Immature natural killer cell (primary cell): ENCODE measurements at regions not wholly inside any gene's neighbourhood (a gene's known extent, or its start where the extent isn't known, plus 50 kb on each side); places are given as distances from the start of the nearest gene placed in this dataset.

Source experiments
- DNase-seq, 3 donors: peaks; one replicate each; pipeline ENCODE4 v3.0.0; 2022; ENCODE audit warnings: mixed read lengths in 1 of 3
- H3K27ac Mint-ChIP-seq, 6 donors: one replicate each; pipeline ENCODE4 v1.8.0; 2020; ENCODE audit warnings: mixed read lengths in 6 of 6, mild to moderate bottlenecking in 5 of 6, inconsistent platforms in 4 of 6, moderate library complexity in 3 of 6
- H3K27me3 Mint-ChIP-seq, 3 donors: one replicate each; pipeline ENCODE4 v1.8.0; 2020 to 2021; ENCODE audit warnings: low read depth in 3 of 3, mild to moderate bottlenecking in 3 of 3, mixed read lengths in 3 of 3, moderate library complexity in 3 of 3, inconsistent platforms in 1 of 3
- H3K36me3 Mint-ChIP-seq, 3 donors: one replicate each; pipeline ENCODE4 v1.8.0; 2020; ENCODE audit warnings: mixed read lengths in 3 of 3, inconsistent platforms in 2 of 3, mild to moderate bottlenecking in 2 of 3
- H3K4me1 Mint-ChIP-seq, 2 donors: one replicate each; pipeline ENCODE4 v1.8.0; 2020; ENCODE audit warnings: inconsistent platforms in 2 of 2, mild to moderate bottlenecking in 2 of 2, mixed read lengths in 2 of 2, moderate library complexity in 1 of 2
- H3K4me3 Mint-ChIP-seq, 5 donors: one replicate each; pipeline ENCODE4 v1.8.0; 2020; ENCODE audit warnings: mild to moderate bottlenecking in 5 of 5, mixed read lengths in 5 of 5, inconsistent platforms in 3 of 5, moderate library complexity in 3 of 5
- H3K9me3 Mint-ChIP-seq, 6 donors: one replicate each; pipeline ENCODE4 v1.8.0; 2020; ENCODE audit warnings: mild to moderate bottlenecking in 6 of 6, mixed read lengths in 6 of 6, inconsistent platforms in 4 of 6, moderate library complexity in 3 of 6

GRCh38 chr4:33873791-33874190 is 2370.5 kb downstream of the ARAP2 start:
- peaks cover 0 to 2% (median 2%) of the 10 kb centered on the region in 3 donors for H3K27me3 Mint-ChIP-seq
- no peak overlapping the region for H3K27ac Mint-ChIP-seq
- H3K36me3 Mint-ChIP-seq = no peaks in the 10 kb centered on the region
- DNase-seq = no peak
- H3K9me3 Mint-ChIP-seq = peaks cover 8 to 54% (median 41%) of the 10 kb centered on the region in 6 donors
- H3K4me3 Mint-ChIP-seq = no peak overlapping the region
- H3K4me1 Mint-ChIP-seq = no peaks in the 10 kb centered on the region

DNA sequence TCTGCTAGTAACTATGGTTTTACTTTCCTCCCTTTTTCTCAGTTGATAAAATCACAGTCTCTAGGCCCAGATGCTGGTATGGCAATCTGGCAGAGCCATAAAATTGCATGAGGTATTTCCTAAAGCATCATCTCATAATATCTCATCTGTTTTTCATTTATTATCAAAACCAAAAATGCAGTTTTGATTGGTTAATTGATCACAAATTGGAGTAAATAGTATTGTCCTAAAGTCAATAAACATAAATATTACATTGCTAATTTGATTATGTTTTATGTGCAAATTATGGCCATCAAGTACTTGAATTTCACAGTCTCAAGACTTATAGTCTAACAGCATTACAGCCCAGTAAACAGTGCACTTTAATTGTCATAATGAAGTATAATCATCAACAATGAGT is 2365.6 kb downstream of the ARAP2 start:
- H3K9me3 Mint-ChIP-seq = peaks cover 9 to 68% (median 34%) of the 10 kb centered on the region in 6 donors
- DNase-seq = no peak
- H3K27me3 Mint-ChIP-seq = peaks cover 0 to 2% (median 2%) of the 10 kb centered on the region in 3 donors
- no peak overlapping the region for H3K27ac Mint-ChIP-seq
- no peaks in the 10 kb centered on the region for H3K36me3 Mint-ChIP-seq
- no peaks in the 10 kb centered on the region for H3K4me1 Mint-ChIP-seq
- H3K4me3 Mint-ChIP-seq = no peak overlapping the region

- Mint-ChIP-seq H3K9me3 (peaks cover 9 to 65% (median 32%) of the 10 kb centered on the region in 6 donors), H3K4me3 (no peak overlapping the region), H3K27ac (no peak overlapping the region), H3K4me1 (no peaks in the 10 kb centered on the region), H3K36me3 (no peaks in the 10 kb centered on the region), H3K27me3 (no peaks in the 10 kb centered on the region)
- DNase-seq = no peak
Measured at GRCh38 chr4:33881176-33881575, 2363.1 kb downstream of the ARAP2 start.

DNA sequence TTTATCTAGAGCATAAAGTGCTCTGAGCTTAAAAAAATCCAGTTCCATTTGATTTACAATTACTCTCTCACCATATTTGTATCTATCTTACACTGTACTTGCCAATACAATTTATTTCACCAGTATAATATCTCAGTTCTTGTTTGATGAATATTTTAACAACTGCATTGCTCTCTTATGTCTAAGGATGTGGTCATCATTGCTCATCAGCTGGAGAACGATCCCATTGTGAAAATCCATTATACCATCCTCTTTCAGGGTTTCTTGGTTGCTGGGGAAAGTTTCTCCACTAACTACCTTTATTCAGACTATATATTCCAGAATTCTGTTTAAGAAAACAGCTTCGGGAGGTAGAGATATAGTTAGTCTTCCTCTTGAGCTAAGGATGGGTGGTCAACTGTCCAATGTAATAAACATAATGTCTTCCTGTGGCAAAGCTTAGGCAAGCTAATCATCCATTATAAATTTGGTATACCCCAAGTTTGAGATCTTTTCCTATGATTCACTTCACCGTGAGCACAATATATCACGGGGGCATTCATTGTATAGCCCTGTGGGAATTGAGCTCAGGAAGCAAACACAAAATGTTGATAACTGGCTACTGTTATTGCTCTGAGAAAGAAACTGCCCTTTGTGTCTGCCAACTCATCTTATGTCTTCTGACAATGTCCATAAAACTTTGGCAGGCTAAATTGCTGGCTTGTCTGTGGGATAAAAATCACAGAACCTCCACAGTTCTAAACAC is 2361.9 kb downstream of the ARAP2 start:
- Mint-ChIP-seq H3K9me3 (peaks cover 9 to 53% (median 33%) of the 10 kb centered on the region in 6 donors), H3K27me3 (no peaks in the 10 kb centered on the region), H3K4me3 (no peak overlapping the region), H3K36me3 (no peaks in the 10 kb centered on the region), H3K4me1 (no peaks in the 10 kb centered on the region), H3K27ac (no peak overlapping the region)
- DNase-seq = no peak

- Mint-ChIP-seq H3K27ac (no peak overlapping the region), H3K4me1 (no peaks in the 10 kb centered on the region), H3K36me3 (no peaks in the 10 kb centered on the region), H3K9me3 (peaks cover 9 to 51% (median 36%) of the 10 kb centered on the region in 6 donors), H3K27me3 (no peaks in the 10 kb centered on the region), H3K4me3 (no peak overlapping the region)
- no peak for DNase-seq
Measured at GRCh38 chr4:33883111-33883510, 2361.2 kb downstream of the ARAP2 start.

GRCh38 chr4:33886356-33886755 is 2358.0 kb downstream of the ARAP2 start:
- Mint-ChIP-seq H3K27me3 (no peaks in the 10 kb centered on the region), H3K36me3 (no peaks in the 10 kb centered on the region), H3K9me3 (peaks cover 6 to 46% (median 26%) of the 10 kb centered on the region in 6 donors), H3K27ac (no peak overlapping the region), H3K4me3 (no peak overlapping the region), H3K4me1 (no peaks in the 10 kb centered on the region)
- no peak for DNase-seq

DNA sequence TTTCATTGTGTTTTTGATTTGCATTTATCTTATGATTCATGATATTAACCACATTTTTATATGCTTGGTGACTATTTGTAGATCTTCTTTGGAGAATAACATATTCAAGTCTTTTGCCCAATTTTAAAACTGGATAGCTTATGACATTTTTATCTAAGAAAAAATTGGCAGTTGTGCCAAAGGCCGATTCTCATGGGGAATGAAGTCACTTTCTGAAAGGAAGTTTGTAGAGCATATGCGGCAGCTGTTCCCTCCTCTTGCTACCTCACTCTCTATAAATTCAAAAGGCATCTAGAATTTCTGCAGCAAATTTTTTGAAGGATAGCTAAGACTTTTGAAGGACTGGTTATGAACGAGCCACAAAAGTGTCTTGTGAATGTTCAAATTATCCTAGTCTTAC is 2353.5 kb downstream of the ARAP2 start:
- Mint-ChIP-seq H3K27ac (no peak overlapping the region), H3K4me3 (no peak overlapping the region), H3K27me3 (no peaks in the 10 kb centered on the region), H3K4me1 (no peaks in the 10 kb centered on the region), H3K9me3 (peaks cover 7 to 40% (median 30%) of the 10 kb centered on the region in 6 donors), H3K36me3 (no peaks in the 10 kb centered on the region)
- DNase-seq = no peak

- H3K27ac Mint-ChIP-seq = no peak overlapping the region
- peaks cover 9 to 43% (median 18%) of the 10 kb centered on the region in 6 donors for H3K9me3 Mint-ChIP-seq
Measured at GRCh38 chr4:33911959-33912358, 2332.4 kb downstream of the ARAP2 start.

DNA sequence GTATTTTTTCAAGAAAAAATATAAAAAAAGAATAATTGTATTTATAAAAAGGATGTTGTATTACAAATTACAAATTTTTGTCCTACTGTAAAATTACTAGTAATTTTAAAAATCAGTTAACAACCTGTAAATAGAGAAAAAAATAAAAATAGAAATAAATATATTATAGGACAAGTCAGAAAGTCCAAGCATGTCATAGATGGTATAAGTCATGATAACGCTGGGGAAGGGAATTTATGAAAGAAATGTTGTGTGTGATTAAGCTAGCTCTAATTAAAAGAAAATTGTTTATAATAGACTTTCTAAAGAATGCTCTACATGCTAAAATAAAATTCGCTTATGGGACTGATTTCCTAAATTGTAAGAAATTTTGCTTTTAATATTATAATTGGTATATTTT is 2329.9 kb downstream of the ARAP2 start:
- no peaks in the 10 kb centered on the region for H3K4me1 Mint-ChIP-seq

More at GRCh38 chr4:33911959-33912358, 2332.4 kb downstream of the ARAP2 start:
- Mint-ChIP-seq H3K4me1 (no peaks in the 10 kb centered on the region), H3K4me3 (no peak overlapping the region), H3K27me3 (no peaks in the 10 kb centered on the region), H3K36me3 (peaks cover 0 to 3% (median 0%) of the 10 kb centered on the region in 3 donors)
- DNase-seq = no peak

GRCh38 chr4:33923469-33923868 is 2320.8 kb downstream of the ARAP2 start:
- no peaks in the 10 kb centered on the region for H3K36me3 Mint-ChIP-seq
- no peak for DNase-seq
- H3K4me3 Mint-ChIP-seq = no peak overlapping the region
- no peaks in the 10 kb centered on the region for H3K4me1 Mint-ChIP-seq
- H3K27me3 Mint-ChIP-seq = no peaks in the 10 kb centered on the region
- H3K9me3 Mint-ChIP-seq = peaks cover 7 to 34% (median 16%) of the 10 kb centered on the region in 6 donors
- no peak overlapping the region for H3K27ac Mint-ChIP-seq

More for the DNA sequence above, 2329.9 kb downstream of the ARAP2 start:
- DNase-seq = no peak
- peaks cover 6 to 42% (median 17%) of the 10 kb centered on the region in 6 donors for H3K9me3 Mint-ChIP-seq
- no peaks in the 10 kb centered on the region for H3K27me3 Mint-ChIP-seq
- no peak overlapping the region for H3K27ac Mint-ChIP-seq
- no peaks in the 10 kb centered on the region for H3K36me3 Mint-ChIP-seq
- no peak overlapping the region for H3K4me3 Mint-ChIP-seq

DNA sequence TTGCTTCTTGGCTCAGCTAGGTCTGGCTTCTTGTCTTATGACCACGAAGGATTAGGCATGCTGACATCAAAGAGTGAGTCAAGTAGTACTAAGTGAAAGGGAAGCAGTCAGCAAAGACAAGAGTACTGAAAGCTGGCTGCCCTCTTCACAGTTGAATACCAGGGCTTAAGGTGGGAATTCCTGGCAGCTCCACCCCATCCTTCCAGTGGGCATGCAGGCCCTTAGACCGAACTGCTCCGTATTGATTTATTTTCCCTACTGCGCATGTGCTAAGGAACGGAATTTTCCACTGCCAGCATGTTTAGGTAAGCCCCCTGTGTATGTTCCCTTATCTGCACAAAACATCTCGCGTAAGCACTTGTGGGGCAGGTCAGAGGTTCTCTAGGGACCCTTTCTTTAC is 2320.1 kb downstream of the ARAP2 start:
- Mint-ChIP-seq H3K4me1 (no peaks in the 10 kb centered on the region), H3K36me3 (no peaks in the 10 kb centered on the region)

DNA sequence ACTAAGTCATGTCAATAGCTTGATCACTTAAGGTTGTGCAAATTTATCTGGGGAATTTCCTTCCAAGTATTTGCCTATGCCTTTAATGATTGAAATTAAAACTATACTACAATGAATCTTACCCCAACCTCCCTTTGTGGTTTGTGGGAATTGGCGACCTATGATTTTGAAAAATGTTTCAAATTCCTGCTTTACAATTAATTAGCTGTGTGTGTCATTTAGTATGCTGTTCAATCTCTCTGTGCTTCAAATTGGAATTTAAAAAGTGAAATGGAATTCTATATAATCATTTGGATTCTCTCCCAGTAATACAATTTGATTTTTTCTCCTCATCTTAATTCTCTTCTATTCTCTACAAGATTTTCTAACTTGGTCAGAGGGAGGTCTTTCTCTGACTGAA is 2319.5 kb downstream of the ARAP2 start:
- Mint-ChIP-seq H3K4me3 (no peak overlapping the region), H3K27me3 (no peaks in the 10 kb centered on the region), H3K27ac (no peak overlapping the region), H3K9me3 (peaks cover 5 to 36% (median 13%) of the 10 kb centered on the region in 6 donors), H3K4me1 (no peaks in the 10 kb centered on the region), H3K36me3 (no peaks in the 10 kb centered on the region)
- no peak for DNase-seq

More for the DNA sequence above, 2320.1 kb downstream of the ARAP2 start:
- Mint-ChIP-seq H3K4me3 (no peak overlapping the region), H3K9me3 (peaks cover 5 to 39% (median 15%) of the 10 kb centered on the region in 6 donors), H3K27me3 (no peaks in the 10 kb centered on the region), H3K27ac (no peak overlapping the region)
- DNase-seq = no peak

GRCh38 chr4:33930497-33930896 is 2313.8 kb downstream of the ARAP2 start:
- Mint-ChIP-seq H3K27me3 (no peaks in the 10 kb centered on the region), H3K4me1 (no peaks in the 10 kb centered on the region), H3K27ac (no peak overlapping the region), H3K9me3 (peaks cover 3 to 39% (median 16%) of the 10 kb centered on the region in 6 donors), H3K36me3 (no peaks in the 10 kb centered on the region), H3K4me3 (no peak overlapping the region)
- DNase-seq = no peak

DNA sequence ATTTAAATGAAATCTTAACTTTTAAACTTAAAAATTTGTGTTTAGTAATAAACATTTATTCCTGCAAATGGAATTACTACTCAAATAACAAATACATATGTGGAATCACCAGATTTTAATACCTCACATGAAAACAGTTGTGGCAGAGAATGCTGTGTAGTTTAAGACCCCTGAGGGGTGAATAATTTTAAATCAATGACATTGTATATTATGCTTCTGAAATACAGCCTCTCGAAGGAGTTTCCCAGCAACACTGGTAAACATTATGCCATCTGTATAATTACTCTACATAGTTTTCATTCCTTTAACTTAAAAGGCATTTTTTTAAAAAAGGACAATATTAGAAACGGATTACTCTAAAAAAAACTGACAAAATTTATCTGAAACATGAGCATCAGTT is 2313.3 kb downstream of the ARAP2 start:
- H3K9me3 Mint-ChIP-seq = peaks cover 1 to 44% (median 16%) of the 10 kb centered on the region in 6 donors
- no peak overlapping the region for H3K4me3 Mint-ChIP-seq
- no peaks in the 10 kb centered on the region for H3K36me3 Mint-ChIP-seq
- no peaks in the 10 kb centered on the region for H3K4me1 Mint-ChIP-seq
- DNase-seq = no peak
- no peaks in the 10 kb centered on the region for H3K27me3 Mint-ChIP-seq
- no peak overlapping the region for H3K27ac Mint-ChIP-seq

DNA sequence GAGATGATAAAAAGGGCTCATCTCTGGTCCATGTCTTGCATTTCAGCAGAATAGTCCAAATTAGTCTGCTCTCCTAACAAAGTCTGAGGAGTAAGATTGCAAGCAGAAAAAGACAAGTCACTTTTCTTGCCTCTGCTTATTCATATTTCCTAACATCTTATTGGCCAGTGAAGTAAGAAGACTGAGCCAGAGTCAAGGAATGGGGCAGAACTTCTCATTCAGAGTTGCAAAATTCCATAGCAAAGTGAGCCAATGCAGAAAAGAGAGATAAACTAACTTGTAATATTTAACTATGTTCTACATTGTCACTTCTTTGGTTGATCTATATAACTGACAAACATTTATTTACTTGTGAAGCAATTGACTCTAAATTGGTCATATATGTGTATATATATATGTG is 2304.0 kb downstream of the ARAP2 start:
- DNase-seq = no peak
- Mint-ChIP-seq H3K27me3 (no peaks in the 10 kb centered on the region), H3K36me3 (peaks cover 0 to 3% (median 0%) of the 10 kb centered on the region in 3 donors), H3K9me3 (peaks cover 4 to 26% (median 13%) of the 10 kb centered on the region in 6 donors), H3K4me3 (no peak overlapping the region), H3K27ac (no peak overlapping the region), H3K4me1 (no peaks in the 10 kb centered on the region)
